AG09309 (cell line): ENCODE measurements at regions not wholly inside any gene's neighbourhood (a gene's known extent, or its start where the extent isn't known, plus 50 kb on each side); places are given as distances from the start of the nearest gene placed in this dataset.

Experiments
- DNase-seq: peaks from one replicate; pipeline ENCODE4 v3.0.0-alpha.2; 2010; ENCODE audit warnings: low read depth
- H3K4me3 ChIP-seq: 2 replicates; pipeline ENCODE4 v1.5.1; 2011; ENCODE audit warnings: mild to moderate bottlenecking, low read depth, low read length, moderate library complexity; ENCODE audit not compliant: control insufficient read depth
- TF ChIP-seq, protein P1 (sequence below): IDR thresholded peaks from 2 replicates; pipeline ENCODE4 v1.5.1; 2011; ENCODE audit warnings: mild to moderate bottlenecking, low read depth, low read length, inconsistent platforms; ENCODE audit not compliant: insufficient read depth, control insufficient read depth; ENCODE audit errors: missing control alignments

DNA sequence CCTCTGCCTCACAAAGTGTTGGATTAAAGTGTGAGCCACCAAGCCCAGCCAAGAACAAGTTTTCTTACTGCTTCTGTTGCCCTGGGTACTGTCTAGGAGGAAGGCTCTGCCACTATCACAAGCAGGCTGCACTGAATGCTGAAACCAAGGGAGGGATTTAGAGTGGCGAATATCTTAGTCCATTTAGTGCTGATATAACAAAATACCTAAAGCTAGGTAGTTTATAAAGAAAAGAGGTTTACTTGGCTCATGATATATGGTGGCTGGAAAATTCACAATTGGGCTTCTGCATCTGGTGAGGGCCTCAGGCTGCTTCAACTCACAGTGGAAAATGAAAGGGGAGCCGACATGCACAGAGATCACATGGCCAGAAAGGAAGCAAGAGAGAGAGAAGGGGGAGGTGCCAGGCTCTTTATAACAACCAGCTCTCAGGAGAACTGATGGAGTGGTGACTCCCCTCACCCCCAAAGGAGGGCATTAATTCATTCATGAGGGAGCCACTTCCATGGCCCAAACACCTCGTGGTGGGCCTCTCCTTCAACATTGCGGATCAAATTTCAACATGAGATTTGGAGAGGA lies 146.0 kb upstream of the SERPINE2 start:
- TF ChIP-seq, protein P1, sequence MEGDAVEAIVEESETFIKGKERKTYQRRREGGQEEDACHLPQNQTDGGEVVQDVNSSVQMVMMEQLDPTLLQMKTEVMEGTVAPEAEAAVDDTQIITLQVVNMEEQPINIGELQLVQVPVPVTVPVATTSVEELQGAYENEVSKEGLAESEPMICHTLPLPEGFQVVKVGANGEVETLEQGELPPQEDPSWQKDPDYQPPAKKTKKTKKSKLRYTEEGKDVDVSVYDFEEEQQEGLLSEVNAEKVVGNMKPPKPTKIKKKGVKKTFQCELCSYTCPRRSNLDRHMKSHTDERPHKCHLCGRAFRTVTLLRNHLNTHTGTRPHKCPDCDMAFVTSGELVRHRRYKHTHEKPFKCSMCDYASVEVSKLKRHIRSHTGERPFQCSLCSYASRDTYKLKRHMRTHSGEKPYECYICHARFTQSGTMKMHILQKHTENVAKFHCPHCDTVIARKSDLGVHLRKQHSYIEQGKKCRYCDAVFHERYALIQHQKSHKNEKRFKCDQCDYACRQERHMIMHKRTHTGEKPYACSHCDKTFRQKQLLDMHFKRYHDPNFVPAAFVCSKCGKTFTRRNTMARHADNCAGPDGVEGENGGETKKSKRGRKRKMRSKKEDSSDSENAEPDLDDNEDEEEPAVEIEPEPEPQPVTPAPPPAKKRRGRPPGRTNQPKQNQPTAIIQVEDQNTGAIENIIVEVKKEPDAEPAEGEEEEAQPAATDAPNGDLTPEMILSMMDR = no peak
- H3K4me3 ChIP-seq = no peak overlapping the region
- no peak for DNase-seq

DNA sequence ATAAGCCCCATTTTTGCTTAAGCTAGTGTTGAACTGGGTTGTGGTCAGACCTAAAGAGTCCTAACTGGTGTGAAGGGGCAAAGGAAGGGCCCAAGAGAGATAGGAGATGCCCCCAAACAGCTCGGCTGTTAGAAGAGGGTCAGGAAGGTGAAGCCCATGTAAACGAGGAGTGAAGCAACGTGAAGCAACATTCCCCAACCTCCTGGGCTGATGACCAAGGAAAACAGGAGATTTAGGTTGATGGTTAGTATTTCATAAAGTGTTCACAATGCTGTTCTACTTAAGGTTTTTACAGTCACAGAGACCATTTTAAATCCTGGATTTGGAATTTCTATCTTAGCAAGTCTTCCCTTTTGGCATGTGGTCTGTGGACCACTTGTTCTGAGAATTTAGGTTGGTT lies 144.0 kb upstream of the SERPINE2 start:
- DNase-seq = no peak
- TF ChIP-seq, protein P1 = no peak

DNA sequence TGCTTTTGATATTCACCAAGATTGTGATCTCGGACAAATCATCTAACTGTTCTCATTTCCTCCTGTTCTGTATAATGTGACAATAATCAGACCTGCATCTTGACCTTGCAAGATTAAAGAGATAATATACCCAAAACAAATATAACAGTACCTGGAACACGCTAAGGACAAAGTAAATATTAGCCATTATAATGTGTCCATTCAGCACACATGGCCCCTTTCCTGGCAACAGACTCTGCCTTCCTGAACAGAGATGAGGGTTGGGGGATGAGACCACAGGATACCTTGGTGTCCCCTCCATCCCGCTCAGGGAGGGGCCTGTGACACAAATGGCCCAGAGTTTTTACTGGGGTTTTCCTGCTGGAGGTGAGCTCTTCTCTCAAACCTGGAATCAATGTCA lies 143.4 kb upstream of the SERPINE2 start:
- TF ChIP-seq, protein P1 = no peak
- H3K4me3 ChIP-seq = no peak overlapping the region
- DNase-seq = no peak

More for the DNA sequence above, 144.0 kb upstream of the SERPINE2 start:
- no peak overlapping the region for H3K4me3 ChIP-seq

DNA sequence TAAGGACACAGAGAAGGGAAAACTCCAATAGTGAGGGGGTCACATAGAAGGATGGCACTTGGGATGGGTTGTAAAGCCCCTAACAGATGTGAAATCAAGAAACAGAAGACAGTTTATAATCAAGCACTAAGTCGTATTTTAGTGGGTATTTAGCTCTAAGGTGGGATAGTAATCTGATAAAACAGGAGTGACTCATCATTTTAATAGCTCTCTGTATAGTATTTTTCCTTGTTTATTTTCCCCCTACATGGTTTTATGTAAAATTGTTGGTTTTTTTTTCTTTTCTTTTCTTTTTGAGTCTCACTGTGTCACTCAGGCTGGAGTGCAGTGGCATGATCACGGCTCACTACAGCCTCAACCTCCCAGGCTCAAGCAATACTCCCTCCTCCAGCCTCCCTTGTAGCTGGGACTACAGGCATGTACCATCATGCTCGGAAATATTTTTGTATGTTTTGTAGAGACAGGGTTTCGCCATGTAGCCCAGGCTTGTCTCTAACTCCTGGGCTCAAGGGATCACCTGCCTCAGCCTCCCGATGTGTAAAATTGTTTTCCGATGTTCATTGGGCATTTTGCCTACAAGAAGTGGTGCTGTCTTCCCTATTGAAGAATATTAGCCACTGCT lies 142.6 kb upstream of the SERPINE2 start:
- no peak for DNase-seq
- no peak overlapping the region for H3K4me3 ChIP-seq
- TF ChIP-seq, protein P1 = no peak

DNA sequence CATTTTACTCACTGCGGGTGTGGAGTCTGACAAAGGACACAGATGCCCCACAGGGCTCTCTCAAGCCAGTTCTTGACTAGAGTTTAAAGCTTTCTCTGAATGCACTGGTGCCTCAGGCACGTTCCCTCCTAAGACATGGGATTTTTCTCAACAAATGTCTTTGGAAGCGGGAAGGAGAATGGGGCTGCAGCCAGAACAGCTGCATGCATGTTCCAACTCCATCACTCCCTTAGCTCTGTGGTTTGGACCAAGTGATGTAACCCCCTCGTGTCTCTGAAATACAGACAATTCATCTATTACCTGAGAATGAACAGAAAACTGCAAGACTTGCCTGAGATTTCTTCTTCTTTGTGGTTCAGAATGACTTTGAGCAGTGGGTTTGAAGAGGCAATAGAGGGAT lies 141.7 kb upstream of the SERPINE2 start:
- TF ChIP-seq, protein P1 = no peak
- H3K4me3 ChIP-seq = no peak overlapping the region
- no peak for DNase-seq

DNA sequence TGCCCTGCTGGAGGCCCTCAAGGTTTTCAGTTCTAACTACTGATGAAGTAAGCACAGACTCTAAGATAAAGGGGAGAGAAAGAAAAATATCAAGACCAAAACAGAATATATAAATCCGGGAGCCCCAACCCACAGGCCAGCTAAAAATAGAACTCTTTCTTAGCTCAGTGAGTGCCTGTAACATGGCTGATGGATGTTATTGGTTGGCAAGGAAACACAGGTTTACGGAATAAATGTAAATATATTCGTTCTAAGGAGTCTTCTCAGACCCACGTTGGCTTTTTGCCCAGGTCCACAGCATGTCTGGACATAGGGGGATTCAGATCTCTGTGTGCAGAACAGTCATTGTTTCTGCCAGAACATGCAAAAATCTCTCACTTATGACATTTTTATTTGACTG lies 139.0 kb upstream of the SERPINE2 start:
- H3K4me3 ChIP-seq = no peak overlapping the region
- DNase-seq = no peak
- TF ChIP-seq, protein P1 = no peak
